Mammary epithelial cell (primary cell): ENCODE measurements at regions not wholly inside any gene's neighbourhood (a gene's known extent, or its start where the extent isn't known, plus 50 kb on each side); places are given as distances from the start of the nearest gene placed in this dataset.

Source experiments
- EZH2 ChIP-seq: IDR thresholded peaks from 2 replicates; pipeline ENCODE4 v1.6.1; 2012; ENCODE audit warnings: low read length, inconsistent platforms, borderline replicate concordance
- TF ChIP-seq, protein P1 (sequence below), 2 donors: IDR thresholded peaks in 1 of 2; conservative IDR thresholded peaks in 1 of 2; 2 replicates each; pipeline ENCODE4 v1.5.1; 2011 to 2012; ENCODE audit warnings: inconsistent platforms in 2 of 2, low read length in 2 of 2, mild to moderate bottlenecking in 2 of 2, control low read depth in 1 of 2, low read depth in 1 of 2; ENCODE audit not compliant: insufficient read depth in 1 of 2; ENCODE audit errors: extremely low read depth in 1 of 2

DNA sequence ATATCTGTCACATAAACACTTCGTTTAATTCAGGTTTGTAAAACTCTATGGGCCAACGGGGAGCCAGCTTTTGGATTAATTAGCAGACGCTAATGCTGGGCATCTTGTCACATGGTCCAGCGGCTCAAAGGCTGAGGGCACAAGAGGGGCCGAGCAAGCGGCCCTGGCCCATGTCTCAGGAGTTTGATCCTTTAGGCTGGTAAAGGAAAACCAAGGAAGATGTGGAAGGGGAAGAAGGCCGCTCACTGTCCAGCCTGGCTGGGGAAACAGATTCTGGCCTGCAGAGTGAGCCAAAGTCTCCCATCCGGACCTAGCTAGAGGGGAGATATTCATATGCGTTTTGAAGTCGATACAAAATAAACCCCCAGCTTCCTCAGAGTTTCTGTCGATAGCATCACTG lies 248.6 kb upstream of the SIX2 start:
- TF ChIP-seq, protein P1, sequence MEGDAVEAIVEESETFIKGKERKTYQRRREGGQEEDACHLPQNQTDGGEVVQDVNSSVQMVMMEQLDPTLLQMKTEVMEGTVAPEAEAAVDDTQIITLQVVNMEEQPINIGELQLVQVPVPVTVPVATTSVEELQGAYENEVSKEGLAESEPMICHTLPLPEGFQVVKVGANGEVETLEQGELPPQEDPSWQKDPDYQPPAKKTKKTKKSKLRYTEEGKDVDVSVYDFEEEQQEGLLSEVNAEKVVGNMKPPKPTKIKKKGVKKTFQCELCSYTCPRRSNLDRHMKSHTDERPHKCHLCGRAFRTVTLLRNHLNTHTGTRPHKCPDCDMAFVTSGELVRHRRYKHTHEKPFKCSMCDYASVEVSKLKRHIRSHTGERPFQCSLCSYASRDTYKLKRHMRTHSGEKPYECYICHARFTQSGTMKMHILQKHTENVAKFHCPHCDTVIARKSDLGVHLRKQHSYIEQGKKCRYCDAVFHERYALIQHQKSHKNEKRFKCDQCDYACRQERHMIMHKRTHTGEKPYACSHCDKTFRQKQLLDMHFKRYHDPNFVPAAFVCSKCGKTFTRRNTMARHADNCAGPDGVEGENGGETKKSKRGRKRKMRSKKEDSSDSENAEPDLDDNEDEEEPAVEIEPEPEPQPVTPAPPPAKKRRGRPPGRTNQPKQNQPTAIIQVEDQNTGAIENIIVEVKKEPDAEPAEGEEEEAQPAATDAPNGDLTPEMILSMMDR (conservative IDR thresholded peaks at IDR 0.05 in 1 of 2, IDR thresholded peaks at IDR 0.05 in 1 of 2; ENCODE audit: extremely low read depth in 1 of 2, insufficient read depth in 1 of 2, low read depth in 1 of 2, low read length in 2 of 2) = no peak
- TF ChIP-seq EZH2 = no peak
